ENCODE measurements at regions not wholly inside any gene's neighbourhood (a gene's known extent, or its start where the extent isn't known, plus 50 kb on each side); places are given as distances from the start of the nearest gene placed in this dataset.

GRCh38 chr5:166046956-166047355 lies 2244.5 kb upstream of the WWC1 start:
- TF ChIP-seq CTCF (IDR thresholded peaks at IDR 0.05) (no peak), ZFX (IDR thresholded peaks at IDR 0.05; ENCODE audit: borderline replicate concordance) (no peak)
